GM19035 (cell line): ENCODE measurements at regions not wholly inside any gene's neighbourhood (a gene's known extent, or its start where the extent isn't known, plus 50 kb on each side); places are given as distances from the start of the nearest gene placed in this dataset.
"Not testable (repeated sequence)": the region's sequence is repeated elsewhere in the genome, so short reads cannot be mapped to it uniquely, and the experiment has no call there.

ENCODE experiments used
- ATAC-seq: cut with Tn5 transposase; IDR thresholded peaks from one replicate; pipeline ENCODE4 v1.9.1; 2021; ENCODE audit not compliant: unreplicated experiment

DNA sequence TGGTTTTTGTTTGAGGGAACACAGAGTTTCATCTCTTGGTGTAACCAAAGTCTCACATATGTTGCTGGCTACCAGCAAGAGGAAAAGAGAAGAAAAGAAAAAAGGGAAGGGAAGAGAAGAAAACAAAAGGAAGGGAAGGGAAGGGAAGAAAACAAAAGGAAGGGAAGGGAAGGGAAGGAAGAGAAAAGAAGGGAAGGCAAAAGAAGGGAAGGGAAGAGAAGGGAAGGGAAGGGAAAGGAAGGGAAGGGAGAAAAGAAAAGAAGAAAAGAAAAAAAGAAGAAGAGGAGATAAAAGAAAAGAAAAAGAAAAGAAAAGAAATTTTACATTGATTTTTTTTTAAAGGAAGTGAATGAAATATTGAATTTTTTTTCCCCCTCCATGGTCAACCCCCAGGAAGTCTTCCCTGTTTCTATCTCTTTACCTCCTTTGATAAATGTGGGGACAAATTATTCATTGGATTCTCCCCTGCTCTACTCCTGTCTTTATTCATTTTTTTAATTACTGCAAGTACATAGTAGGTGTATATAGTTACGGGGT, 228.0 kb downstream of the SHOX start:
- no peak for ATAC-seq

DNA sequence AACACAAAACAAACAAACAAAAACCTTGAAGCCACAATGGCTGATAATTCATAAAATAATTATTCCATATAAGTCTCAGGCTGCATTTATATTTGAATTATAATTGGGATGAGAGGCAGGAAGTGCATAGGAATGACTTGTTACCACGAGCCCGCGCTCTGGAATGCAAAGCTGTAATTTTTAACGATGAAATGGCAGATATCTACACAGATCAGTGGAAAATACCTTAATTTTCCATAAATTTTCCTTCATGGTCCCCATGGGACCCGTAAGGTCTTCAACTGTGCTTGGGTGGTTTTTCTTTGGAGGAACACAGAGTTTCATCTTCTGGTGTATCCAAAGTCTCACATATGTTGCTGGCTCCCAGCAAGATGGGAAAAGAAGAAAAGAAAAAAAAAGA, 226.8 kb downstream of the SHOX start:
- no peak for ATAC-seq

DNA sequence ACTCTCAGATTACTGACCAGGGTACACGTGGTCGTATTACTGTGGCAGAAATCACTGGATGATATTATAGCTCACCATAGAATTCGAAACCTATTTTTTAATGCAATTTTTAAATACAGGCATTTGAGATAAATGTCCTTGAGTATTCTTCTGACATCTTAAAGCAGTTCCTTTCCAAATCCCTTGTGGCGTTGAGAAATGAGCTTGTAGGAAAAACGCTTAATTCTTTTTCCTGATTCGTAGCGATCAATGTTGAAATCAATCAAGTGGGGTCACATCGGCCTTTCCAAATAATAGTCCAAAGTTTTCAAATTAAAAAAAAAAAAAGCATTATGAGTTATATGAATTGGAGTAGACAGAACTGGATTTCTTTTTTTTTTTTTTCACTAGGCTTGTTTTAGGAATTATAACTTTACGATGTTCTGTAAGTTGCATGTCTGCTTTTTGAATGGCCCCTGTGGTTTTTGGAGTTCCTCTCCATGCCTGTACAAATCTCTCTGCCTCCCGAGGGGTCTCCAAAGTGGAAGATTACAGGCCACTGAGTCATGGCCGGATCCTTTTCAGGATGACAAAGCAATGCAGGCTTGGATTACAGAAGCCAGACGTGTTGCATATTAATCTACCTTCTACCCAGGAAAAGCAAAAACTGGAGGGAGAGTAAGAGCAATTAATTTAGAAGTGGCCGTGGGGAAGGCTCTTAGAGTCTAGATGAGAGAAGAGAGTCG, 226.1 kb downstream of the SHOX start:
- no peak for ATAC-seq

DNA sequence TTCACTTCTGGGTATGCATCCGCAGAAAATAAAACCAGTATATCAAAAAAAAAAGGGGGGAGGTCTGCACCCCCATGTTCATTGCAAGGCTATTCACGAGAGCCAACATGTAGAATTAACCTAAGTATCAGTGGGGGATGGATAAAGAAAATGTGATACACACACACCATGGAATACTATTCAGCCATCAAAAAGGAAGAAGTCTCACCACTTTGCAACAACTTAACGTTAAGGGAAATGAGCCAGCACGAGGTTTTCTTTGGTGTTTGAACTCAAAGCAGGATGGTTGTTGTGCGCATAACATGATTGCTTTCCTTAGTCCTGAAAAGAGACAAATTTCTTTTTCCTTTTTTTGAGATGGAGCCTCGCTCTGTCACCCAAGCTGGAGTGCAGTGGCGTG, 222.7 kb downstream of the SHOX start:
- no peak for ATAC-seq

DNA sequence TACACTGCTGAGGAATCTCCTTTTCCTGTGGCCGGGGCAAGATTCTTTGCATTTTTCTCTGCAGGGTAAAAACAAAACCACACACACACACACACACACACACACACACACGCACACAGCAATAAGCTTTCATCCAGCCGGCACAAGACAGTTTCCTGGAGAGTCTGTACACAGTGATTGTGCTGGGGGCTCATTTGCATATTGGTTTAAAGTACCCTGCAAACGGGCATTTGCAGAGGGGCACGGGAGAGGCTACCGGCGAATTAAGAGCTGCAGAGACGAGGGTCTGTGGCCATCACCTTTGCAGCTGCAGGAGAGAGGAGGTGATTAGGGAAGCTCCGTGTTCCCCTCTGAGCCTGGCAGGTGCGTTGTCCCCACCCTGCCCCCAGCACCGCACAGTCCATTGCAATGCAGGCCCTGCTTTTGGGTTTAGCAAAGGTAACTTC, 219.9 kb downstream of the SHOX start:
- ATAC-seq, result no peak

DNA sequence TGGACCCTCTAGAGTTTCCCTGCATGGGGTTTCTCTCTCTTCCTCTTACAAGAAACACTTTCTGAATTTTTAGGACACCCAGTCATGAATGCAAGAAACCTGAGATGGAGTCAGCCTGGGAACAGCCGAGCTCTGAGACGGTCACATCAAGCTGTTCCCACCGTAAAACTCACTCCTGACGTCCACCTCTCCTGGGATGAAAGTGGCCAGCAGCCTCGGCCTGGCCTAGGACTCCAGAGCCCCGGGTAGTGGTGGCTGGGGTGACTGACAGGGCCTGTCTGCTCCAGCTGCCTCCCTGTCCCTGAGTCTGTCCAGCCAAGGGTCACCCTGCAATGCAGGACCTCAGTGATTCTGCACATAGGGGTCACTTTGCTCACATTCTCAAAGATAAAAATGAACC, 217.8 kb downstream of the SHOX start:
- no peak for ATAC-seq

DNA sequence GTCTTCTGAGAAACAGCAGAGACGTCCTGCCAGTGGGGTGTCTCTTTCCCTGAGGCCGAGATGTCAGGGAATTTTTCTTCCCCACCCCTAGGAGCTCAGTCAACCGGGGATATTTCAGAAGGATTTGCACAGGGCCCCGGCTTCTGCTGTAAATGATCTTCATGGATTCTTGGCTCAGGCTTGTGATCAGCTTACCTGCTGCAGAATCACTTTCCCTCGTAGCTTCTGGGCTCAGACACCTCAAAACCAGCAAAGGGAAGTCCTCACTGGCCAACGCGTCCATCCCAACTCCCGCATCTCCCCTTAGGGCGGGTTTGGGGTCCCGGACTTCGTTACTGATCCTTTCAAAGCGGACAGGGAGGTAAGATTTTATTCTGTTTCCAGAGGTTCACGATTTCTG, 212.7 kb downstream of the SHOX start:
- no peak for ATAC-seq

DNA sequence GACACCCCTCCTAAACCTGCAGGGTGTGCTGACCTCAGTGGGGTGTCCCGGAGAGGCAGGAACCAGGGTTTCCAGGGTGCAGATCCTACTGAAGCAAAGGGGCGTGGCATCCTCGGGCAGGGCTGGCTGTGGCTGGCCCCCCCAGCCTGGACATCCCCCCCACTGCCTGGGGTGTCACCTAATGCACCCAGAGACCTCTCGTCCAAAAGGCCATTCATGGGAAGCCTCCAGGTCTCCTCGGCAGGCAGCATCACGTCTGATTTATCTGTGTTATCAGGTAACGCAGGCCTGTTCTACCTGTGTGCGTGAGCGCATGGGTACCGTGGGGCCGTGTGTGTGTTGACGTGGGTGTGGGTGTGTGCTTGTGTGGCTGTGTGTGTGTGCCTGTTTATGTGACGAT, 210.0 kb downstream of the SHOX start:
- no peak for ATAC-seq

DNA sequence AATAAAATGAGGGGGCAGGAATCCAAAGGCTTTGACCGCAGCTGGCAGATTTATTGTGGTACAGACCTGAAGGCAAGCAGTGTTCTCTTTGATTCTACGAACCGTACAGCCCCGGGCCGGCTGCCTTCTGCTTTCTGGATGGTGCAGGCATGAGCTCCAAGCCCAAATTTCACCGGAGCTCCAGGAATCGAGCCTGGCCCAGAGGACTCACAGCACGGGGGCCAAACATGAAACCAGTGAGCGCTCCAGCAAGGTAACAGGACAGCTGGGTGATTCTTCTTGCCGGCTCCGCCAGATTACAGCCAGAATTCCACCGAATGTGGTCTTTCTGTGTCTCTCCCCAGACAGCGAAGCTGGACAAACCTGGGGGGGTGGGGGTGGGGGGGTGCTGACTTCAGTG, 208.1 kb downstream of the SHOX start:
- ATAC-seq, result not testable (repeated sequence)

DNA sequence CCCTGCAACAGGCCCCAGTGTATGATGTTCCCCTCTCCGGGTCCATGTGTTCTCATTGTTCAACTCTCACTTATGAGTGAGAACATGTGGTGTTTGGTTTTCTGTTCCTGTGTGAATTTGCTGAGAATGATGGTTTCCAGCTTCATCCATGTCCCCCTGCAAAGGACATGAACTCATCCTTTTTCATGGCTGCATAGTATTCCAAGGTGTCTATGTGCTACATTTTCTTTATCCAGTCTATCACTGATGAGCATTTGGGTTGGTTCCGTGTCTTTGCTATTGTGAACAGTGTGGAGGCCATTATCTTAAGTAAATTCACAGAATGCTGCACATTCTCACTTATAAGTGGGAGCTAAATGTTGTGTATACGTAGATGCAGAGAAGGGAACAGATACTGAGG, 205.3 kb downstream of the SHOX start:
- not testable (repeated sequence) for ATAC-seq

DNA sequence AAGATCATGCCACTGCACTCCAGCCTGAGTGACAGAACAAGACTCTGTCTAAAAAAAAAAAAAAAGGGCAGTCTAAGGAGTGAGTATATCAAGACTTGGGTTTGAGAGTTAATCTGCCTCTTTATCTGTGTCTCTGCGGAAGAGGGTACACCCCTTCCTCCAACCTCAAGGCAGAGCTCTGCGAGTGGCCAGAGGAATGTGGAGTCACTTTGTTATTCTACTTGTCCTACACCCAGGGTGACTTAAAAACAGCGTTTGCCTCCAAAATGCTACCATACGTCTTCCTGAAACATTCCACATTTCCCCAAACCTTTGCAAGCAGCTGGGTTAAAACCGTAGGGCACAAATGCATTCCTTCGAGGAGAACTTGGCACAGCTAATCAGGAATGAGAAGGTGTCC, 199.9 kb downstream of the SHOX start:
- no peak for ATAC-seq

DNA sequence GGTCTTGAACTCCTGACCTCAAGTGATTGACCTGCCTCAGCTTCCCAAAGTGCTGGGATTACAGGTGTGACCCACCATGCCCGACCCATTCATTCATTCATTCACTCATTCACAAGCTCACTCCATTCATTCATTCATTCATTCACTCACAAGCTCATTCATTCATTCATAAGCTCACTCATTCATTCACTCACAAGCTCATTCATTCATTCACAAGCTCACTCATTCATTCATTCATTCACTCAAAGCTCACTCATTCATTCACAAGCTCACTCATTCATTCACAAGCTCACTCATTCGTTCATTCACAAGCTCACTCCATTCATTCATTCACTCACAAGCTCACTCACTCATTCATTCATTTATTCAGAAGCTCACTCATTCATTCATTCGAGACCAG, 198.6 kb downstream of the SHOX start:
- no peak for ATAC-seq

DNA sequence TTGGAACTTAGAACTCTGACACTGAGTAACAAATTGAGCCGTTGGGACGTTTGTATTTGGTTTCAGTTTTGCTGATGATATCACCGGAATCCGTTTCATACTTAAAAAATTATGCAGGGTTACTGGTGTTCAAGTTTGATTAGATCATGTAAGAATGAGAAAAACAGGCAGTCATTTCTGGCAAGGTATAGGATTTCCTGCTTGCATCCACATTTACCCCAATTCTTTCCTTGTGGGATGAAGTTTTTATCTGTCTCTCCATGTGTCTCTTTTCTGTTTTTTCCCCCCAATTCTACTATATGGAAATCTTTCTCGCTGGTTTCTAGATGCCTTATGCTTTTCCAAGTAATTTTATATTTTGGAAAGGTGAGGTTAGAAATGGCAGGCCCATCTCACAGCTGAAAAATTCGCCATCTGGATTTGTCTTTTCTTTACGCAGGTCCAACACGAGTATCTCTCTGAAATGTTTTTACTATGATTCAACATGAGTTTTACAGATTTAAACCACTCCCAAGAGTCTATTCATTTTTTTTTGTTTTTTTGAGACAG, 197.9 kb downstream of the SHOX start:
- no peak for ATAC-seq

DNA sequence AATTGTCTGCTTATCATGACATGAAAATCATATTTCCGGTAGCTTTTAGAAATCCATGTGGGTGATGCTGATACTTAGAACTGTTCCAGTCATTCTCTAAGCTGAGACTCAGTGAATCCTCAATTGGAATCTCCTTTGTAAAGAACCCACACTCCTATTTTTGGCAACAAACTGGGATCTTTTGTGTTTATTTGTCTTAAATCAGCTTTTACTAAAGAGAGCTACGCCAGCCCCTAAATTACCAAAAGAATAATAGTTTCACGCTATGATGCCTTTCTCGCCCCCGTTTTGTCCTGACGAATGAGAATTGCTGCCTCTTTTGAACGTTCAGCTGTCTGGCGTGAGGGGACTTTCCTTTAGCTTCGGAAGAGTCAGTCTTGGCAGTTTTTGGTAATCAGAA, 195.9 kb downstream of the SHOX start:
- ATAC-seq, result no peak

DNA sequence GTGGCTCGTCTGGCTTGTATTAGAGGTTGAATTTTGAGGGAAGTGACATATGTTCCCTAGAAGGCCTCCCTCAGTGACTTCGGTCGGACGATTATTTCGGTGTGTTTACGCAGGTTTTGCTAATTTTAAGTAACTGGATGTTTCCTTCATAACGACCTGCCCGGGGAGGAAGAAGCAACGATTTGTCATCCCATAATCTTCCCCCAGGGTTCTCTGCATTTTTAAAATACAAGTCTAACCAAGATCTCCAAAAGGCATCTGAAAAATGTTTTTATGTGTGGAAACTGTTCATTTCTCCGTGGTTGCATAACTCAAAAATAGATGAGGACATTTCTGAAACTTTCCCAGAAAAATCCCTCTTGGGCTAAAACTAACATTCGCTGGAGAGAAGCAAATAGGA, 195.4 kb downstream of the SHOX start:
- ATAC-seq, result no peak

DNA sequence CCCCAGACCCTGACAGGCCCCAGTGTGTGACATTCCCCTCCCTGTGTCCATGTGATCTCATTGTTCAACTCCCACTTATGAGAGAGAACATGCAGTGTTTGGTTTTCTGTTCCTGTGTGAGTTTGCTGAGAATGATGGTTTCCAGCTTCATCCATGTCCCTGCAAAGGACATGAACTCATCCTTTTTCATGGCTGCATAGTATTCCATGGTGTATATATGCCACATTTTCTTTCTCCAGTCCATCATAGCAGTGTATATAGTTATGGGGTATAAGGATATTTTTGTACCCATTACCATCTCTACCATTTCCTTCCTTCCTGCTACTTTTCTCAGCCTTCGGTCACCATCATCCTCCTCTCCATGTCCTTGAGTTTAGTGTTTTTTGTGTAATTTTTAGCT, 192.5 kb downstream of the SHOX start:
- not testable (repeated sequence) for ATAC-seq

DNA sequence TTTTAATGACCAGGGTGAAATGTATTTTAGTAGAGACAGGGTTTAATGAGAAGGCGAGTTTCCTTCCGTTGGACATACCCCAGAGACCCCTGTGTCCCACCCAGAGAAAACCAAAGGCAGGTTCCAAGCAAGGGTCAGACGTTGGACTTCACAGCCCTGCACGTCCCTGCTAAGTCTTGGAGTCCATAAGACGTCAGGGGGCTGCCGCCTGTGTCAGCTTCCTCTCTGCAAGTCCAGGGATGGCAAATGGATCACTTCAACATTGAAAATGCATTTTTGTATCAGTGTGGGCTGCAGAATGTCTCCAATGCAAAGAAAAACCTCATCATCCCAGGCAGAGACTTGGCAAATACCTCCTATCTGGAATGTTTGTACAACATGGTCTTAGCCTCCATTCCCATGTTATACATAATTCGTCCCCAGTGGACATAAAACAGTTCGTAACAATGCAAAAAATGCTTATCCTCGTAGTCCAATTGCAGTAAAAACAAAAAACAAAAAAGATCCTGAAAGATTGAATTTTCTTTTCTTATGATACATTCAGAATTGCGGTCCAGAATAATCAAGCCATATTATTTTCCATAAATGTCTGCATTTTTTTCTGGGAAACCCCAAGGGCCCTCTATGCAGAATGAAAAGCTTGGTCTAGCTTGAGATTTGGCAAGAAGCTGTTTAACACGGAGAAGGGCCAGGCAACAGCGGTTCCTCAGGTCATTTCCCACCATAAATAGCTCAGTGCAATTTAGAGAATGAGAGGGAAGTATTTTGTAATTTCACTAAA, 190.9 kb downstream of the SHOX start:
- no peak for ATAC-seq

DNA sequence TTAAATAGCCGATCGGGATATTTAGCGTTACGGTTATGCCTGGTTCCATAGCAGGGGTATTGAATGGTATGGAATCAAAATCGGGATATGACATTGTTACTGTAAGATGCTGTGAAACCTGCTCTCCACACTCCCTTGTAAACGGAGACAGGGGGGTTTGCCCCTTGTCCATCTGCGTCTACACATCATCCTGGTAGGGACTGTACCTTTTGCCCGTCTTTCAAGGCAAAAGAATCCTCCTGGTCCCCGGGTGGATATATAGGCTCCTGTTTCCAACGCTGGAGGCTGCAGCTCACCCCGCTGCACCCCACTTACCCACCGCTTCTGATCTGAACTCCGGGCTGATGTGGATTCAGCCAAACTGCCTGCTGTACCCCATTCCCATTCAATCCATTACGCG, 189.1 kb downstream of the SHOX start:
- no peak for ATAC-seq

DNA sequence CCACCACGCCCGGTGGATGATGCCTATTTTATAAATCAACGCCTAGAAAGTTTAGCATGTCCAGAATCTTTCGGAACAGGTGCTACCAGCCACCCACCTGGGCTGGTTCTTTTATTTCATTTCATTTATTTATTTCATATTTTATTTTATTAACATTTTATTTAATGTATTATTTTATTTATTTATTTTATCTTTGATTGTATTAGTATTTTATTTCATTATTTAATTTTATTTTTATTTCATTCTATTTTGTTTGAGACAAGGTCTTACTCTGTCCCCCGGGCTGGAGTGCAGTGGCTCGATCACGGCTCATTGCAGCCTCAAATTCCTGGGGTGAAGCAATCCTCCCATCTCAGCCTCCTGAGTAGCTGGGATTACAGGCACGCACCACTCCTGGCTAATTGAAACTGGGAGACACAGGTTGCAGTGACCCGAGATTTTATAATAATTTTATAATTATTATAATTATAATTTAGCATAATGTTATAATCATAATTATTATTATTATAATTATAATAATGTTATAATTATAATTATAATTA, 187.2 kb downstream of the SHOX start:
- no peak for ATAC-seq

DNA sequence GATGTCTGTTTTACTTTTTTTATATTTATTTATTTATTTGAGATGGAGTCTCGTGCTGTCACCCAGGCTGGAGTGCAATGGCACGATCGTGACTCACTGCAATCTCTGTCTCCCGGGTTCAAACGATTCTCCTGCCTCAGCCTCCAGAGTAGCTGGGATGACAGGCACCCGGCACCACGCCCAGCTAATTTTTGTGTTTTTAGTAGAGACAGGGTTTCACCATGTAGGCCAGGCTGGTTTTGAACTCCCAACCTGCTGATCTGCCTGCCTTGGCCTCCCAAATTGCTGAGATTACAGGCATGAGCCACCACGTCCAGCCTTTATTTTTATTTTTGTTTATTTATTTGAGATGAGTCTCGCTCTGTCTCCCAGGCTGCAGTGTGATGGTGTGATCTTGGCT, 186.6 kb downstream of the SHOX start:
- ATAC-seq, result not testable (repeated sequence)

DNA sequence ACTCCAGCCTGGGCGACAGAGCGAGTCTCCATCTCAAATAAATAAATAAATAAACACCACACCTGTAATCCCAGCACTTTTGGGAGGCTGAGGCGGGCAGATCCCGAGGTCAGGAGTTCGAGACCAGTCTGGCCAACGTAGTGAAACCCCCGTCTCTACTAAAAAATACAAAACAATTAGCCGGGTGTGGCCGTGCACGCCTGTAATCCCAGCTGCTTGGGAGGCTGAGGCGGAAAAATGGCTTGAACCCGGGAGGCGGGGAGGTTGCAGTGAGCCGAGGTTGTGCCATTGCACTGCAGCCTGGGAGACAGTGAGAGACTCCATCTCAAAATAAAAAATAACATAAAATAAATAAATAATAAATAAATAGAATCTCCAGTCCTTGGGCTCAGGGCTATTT, 185.8 kb downstream of the SHOX start:
- ATAC-seq, result no peak

DNA sequence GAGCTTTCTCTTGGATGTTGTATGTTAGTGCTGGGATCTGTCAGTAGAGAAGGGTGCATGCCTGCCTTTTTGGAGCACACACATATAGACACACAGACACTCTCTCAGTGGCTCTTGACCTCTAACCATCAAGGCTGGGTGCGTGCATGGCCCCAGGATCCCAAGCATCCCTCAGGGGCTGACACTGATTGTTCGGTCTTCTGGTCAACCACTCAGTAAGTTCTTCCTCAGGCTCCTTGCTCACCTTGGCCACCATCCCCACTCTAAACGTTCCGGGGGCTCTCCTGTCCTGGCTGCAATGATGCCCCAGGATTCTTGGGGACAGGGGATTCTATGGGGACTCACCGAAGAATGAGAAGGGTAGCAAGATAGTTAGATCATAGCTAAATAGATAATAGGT, 179.6 kb downstream of the SHOX start:
- no peak for ATAC-seq
